PFSK-1 (cell line): ENCODE measurements at regions not wholly inside any gene's neighbourhood (a gene's known extent, or its start where the extent isn't known, plus 50 kb on each side); places are given as distances from the start of the nearest gene placed in this dataset.

Source experiments
- POLR2AphosphoS5 ChIP-seq: IDR thresholded peaks from 2 replicates; pipeline ENCODE4 v1.6.1; 2012; ENCODE audit warnings: low read depth, mild to moderate bottlenecking, control low read depth, low read length, moderate library complexity
- REST ChIP-seq, 2 experiments: IDR thresholded peaks; 2 replicates each; pipeline versions ENCODE4 v1.6.1 to v1.8.0; 2011 to 2012; ENCODE audit warnings: low read depth in 2 of 2, low read length in 2 of 2, control low read depth in 1 of 2, inconsistent platforms in 1 of 2, mild to moderate bottlenecking in 1 of 2, moderate library complexity in 1 of 2; ENCODE audit not compliant: insufficient read depth in 1 of 2
- TAF1 ChIP-seq: IDR thresholded peaks from 2 replicates; pipeline ENCODE4 v1.6.1; 2012; ENCODE audit warnings: low read length, control low read depth, borderline replicate concordance; ENCODE audit not compliant: insufficient read depth

GRCh38 chr5:21049901-21050300 lies 1061.9 kb upstream of the CDH18 start:
- no peak for TF ChIP-seq POLR2AphosphoS5
- TF ChIP-seq TAF1, result no peak
- TF ChIP-seq REST (IDR thresholded peaks at IDR 0.05; ENCODE audit: insufficient read depth in 1 of 2, low read depth in 2 of 2, low read length in 2 of 2), result no peak
